ENCODE measurements at regions not wholly inside any gene's neighbourhood (a gene's known extent, or its start where the extent isn't known, plus 50 kb on each side); places are given as distances from the start of the nearest gene placed in this dataset.

DNA sequence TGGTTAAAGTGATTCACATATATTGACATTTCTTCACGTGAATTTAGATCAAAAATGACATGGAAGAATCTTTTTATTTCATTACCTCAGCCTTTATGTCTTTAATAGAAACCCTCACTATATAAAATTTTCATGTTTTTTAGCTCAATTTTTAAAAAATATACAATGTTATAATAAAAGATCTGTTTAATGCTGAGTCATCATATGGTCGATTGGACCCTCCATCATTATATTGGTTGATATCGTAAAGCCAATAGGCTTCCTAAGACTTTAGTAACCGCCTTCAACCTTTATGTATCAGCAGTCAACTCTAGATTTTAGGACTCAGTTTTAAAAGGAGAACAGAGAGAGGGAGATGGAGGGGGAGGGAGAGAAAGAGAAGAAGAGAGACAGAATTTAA lies 162.3 kb upstream of the FERD3L start:
- TF ChIP-seq, protein P1, sequence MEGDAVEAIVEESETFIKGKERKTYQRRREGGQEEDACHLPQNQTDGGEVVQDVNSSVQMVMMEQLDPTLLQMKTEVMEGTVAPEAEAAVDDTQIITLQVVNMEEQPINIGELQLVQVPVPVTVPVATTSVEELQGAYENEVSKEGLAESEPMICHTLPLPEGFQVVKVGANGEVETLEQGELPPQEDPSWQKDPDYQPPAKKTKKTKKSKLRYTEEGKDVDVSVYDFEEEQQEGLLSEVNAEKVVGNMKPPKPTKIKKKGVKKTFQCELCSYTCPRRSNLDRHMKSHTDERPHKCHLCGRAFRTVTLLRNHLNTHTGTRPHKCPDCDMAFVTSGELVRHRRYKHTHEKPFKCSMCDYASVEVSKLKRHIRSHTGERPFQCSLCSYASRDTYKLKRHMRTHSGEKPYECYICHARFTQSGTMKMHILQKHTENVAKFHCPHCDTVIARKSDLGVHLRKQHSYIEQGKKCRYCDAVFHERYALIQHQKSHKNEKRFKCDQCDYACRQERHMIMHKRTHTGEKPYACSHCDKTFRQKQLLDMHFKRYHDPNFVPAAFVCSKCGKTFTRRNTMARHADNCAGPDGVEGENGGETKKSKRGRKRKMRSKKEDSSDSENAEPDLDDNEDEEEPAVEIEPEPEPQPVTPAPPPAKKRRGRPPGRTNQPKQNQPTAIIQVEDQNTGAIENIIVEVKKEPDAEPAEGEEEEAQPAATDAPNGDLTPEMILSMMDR (IDR thresholded peaks at IDR 0.05; ENCODE audit: borderline replicate concordance, extremely low read depth, low read length, poor library complexity, severe bottlenecking), result no peak
- TF ChIP-seq EZH2 (IDR thresholded peaks at IDR 0.05; ENCODE audit: borderline replicate concordance, low read depth, low read length, severe bottlenecking), result no peak
